ENCODE measurements at regions not wholly inside any gene's neighbourhood (a gene's known extent, or its start where the extent isn't known, plus 50 kb on each side); places are given as distances from the start of the nearest gene placed in this dataset.
A peak's percentile ranks its signal among the peaks of the same experiment; 100 is the strongest.

GRCh38 chr7:19381321-19381720, 236.1 kb upstream of the FERD3L start (continued):
- TF ChIP-seq ETS1 (IDR thresholded peaks at IDR 0.05) = no peak
- no peak for TF ChIP-seq ZNF331 (CRISPR knock-in tag; IDR thresholded peaks at IDR 0.05; ENCODE audit: low read depth)
- no peak for TF ChIP-seq STAT1 (IDR thresholded peaks at IDR 0.05; ENCODE audit: unreplicated experiment)
- TF ChIP-seq EZH2phosphoT487 (IDR thresholded peaks at IDR 0.05; ENCODE audit: unreplicated experiment) = no peak
- TF ChIP-seq EZH2 (IDR thresholded peaks at IDR 0.05; ENCODE audit: low read depth, unreplicated experiment) = no peak
- no peak for TF ChIP-seq POLR2AphosphoS5 (IDR thresholded peaks at IDR 0.05; ENCODE audit: low read depth)
- TF ChIP-seq CREB1 (CRISPR knock-in tag; IDR thresholded peaks at IDR 0.05; ENCODE audit: low read depth) = no peak

DNA sequence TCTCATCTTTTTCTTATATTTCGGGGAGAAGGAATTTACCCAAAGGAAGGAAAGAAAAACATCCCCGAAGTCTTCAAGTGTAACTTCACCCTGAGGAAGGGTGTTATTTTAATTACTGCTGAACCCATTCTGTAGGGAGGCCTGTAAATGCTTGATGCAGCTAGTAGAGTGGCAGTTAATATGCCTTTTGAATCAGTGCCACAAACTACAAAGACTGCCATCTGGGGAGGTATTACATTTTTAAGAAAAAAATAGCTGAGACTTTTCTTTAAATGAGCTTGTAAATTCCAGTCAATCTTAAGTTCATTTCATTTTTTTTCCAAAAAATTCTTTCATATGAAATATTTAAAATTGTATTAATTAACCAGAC, 233.1 kb upstream of the FERD3L start:
- no peak overlapping the region for H3K4me2 ChIP-seq
- DNase-seq (ENCODE audit: low spot score) = no peak
- Mint-ChIP-seq H3K36me3 (ENCODE audit: low read depth) (no peaks in the 10 kb centered on the region), H3K27me3 (ENCODE audit: insufficient read depth, low read depth, poor library complexity) (no peaks in the 10 kb centered on the region), H3K9me3 (0 out of 3 replicates have a peak, but pooled peaks cover 5% of the 10 kb centered on the region), H3K27ac (no peak overlapping the region), H3K4me3 (no peak overlapping the region), H3K4me1 (peaks cover 3% of the 10 kb centered on the region; the same call in 1 of the 3 replicates)
- H3K79me2 ChIP-seq (replicated peaks; ENCODE audit: insufficient read depth) = no peaks in the 10 kb centered on the region
- no peak overlapping the region; the same call in 1 of the 2 replicates for H3K27ac ChIP-seq (ENCODE audit: low read depth)
- no peak overlapping the region for H3K4me3 ChIP-seq
- H2AFZ ChIP-seq = peak overlapping the region; percentile 83; the same call in 1 of the 2 replicates
- ATAC-seq = no peak
- H3K36me3 ChIP-seq (ENCODE audit: insufficient read depth) = no peaks in the 10 kb centered on the region
- H3K9me2 ChIP-seq (ENCODE audit: insufficient read depth) = no peaks in the 10 kb centered on the region
- no peaks in the 10 kb centered on the region for H3K27me3 ChIP-seq (ENCODE audit: insufficient read depth)
- H4K20me1 ChIP-seq (replicated peaks; ENCODE audit: insufficient read depth) = no peaks in the 10 kb centered on the region
- H3K4me1 ChIP-seq (ENCODE audit: insufficient read depth) = no peaks in the 10 kb centered on the region
- H3F3A ChIP-seq (replicated peaks; ENCODE audit: low read depth) = no peaks in the 10 kb centered on the region
- TF ChIP-seq REST (IDR thresholded peaks at IDR 0.05; ENCODE audit: unreplicated experiment) (no peak), ZNF114 (CRISPR knock-in tag; IDR thresholded peaks at IDR 0.05) (no peak), EZH2 (IDR thresholded peaks at IDR 0.05; ENCODE audit: low read depth, unreplicated experiment) (no peak), ETS1 (IDR thresholded peaks at IDR 0.05) (no peak), NANOG (IDR thresholded peaks at IDR 0.05; ENCODE audit: borderline replicate concordance) (no peak), JUNB (IDR thresholded peaks at IDR 0.05; ENCODE audit: unreplicated experiment) (no peak), EZH2phosphoT487 (IDR thresholded peaks at IDR 0.05; ENCODE audit: unreplicated experiment) (no peak), ZNF331 (CRISPR knock-in tag; IDR thresholded peaks at IDR 0.05; ENCODE audit: low read depth) (no peak), STAT1 (IDR thresholded peaks at IDR 0.05; ENCODE audit: unreplicated experiment) (no peak)
- TF ChIP-seq, protein P1, sequence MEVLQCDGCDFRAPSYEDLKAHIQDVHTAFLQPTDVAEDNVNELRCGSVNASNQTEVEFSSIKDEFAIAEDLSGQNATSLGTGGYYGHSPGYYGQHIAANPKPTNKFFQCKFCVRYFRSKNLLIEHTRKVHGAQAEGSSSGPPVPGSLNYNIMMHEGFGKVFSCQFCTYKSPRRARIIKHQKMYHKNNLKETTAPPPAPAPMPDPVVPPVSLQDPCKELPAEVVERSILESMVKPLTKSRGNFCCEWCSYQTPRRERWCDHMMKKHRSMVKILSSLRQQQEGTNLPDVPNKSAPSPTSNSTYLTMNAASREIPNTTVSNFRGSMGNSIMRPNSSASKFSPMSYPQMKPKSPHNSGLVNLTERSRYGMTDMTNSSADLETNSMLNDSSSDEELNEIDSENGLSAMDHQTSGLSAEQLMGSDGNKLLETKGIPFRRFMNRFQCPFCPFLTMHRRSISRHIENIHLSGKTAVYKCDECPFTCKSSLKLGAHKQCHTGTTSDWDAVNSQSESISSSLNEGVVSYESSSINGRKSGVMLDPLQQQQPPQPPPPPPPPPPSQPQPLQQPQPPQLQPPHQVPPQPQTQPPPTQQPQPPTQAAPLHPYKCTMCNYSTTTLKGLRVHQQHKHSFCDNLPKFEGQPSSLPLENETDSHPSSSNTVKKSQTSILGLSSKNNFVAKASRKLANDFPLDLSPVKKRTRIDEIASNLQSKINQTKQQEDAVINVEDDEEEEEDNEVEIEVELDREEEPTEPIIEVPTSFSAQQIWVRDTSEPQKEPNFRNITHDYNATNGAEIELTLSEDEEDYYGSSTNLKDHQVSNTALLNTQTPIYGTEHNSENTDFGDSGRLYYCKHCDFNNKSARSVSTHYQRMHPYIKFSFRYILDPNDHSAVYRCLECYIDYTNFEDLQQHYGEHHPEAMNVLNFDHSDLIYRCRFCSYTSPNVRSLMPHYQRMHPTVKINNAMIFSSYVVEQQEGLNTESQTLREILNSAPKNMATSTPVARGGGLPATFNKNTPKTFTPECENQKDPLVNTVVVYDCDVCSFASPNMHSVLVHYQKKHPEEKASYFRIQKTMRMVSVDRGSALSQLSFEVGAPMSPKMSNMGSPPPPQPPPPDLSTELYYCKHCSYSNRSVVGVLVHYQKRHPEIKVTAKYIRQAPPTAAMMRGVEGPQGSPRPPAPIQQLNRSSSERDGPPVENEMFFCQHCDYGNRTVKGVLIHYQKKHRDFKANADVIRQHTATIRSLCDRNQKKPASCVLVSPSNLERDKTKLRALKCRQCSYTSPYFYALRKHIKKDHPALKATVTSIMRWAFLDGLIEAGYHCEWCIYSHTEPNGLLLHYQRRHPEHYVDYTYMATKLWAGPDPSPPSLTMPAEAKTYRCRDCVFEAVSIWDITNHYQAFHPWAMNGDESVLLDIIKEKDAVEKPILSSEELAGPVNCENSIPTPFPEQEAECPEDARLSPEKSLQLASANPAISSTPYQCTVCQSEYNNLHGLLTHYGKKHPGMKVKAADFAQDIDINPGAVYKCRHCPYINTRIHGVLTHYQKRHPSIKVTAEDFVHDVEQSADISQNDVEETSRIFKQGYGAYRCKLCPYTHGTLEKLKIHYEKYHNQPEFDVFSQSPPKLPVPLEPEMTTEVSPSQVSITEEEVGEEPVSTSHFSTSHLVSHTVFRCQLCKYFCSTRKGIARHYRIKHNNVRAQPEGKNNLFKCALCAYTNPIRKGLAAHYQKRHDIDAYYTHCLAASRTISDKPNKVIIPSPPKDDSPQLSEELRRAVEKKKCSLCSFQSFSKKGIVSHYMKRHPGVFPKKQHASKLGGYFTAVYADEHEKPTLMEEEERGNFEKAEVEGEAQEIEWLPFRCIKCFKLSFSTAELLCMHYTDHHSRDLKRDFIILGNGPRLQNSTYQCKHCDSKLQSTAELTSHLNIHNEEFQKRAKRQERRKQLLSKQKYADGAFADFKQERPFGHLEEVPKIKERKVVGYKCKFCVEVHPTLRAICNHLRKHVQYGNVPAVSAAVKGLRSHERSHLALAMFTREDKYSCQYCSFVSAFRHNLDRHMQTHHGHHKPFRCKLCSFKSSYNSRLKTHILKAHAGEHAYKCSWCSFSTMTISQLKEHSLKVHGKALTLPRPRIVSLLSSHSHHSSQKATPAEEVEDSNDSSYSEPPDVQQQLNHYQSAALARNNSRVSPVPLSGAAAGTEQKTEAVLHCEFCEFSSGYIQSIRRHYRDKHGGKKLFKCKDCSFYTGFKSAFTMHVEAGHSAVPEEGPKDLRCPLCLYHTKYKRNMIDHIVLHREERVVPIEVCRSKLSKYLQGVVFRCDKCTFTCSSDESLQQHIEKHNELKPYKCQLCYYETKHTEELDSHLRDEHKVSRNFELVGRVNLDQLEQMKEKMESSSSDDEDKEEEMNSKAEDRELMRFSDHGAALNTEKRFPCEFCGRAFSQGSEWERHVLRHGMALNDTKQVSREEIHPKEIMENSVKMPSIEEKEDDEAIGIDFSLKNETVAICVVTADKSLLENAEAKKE (CRISPR knock-in tag; IDR thresholded peaks at IDR 0.05) = no peak
